Keratinocyte (primary cell): ENCODE measurements at regions not wholly inside any gene's neighbourhood (a gene's known extent, or its start where the extent isn't known, plus 50 kb on each side); places are given as distances from the start of the nearest gene placed in this dataset.

Experiments
- DNase-seq: peaks from one replicate; pipeline ENCODE4 v3.0.0-alpha.2; 2011; ENCODE audit warnings: low read depth, missing footprints, low spot score
- FAIRE-seq: peaks from 2 replicates; lab custom pipeline; 2011; peaks lifted over from hg19 to GRCh38; lab: Jason Lieb, UNC
- H2AFZ ChIP-seq: 2 replicates; pipeline ENCODE4 v1.6.0; 2012; ENCODE audit warnings: low read length, control low read depth, inconsistent platforms; ENCODE audit not compliant: control insufficient read depth
- H3K27ac ChIP-seq: 2 replicates; pipeline ENCODE4 v1.5.1; 2011; ENCODE audit warnings: low read length; ENCODE audit not compliant: control insufficient read depth, insufficient read depth
- H3K27me3 ChIP-seq: 3 replicates; pipeline ENCODE4 v1.6.0; 2011; ENCODE audit warnings: low read length; ENCODE audit not compliant: control insufficient read depth, insufficient read depth; ENCODE audit errors: extremely low read depth
- H3K36me3 ChIP-seq, 2 experiments: 2 replicates in 1 of 2; 3 replicates in 1 of 2; pipeline ENCODE4 v1.5.1; 2011; ENCODE audit warnings: low read length in 2 of 2, mild to moderate bottlenecking in 1 of 2; ENCODE audit not compliant: control insufficient read depth in 2 of 2, insufficient read depth in 2 of 2; ENCODE audit errors: extremely low read depth in 1 of 2
- H3K4me1 ChIP-seq: 3 replicates; pipeline ENCODE4 v1.5.1; 2011; ENCODE audit warnings: low read length; ENCODE audit not compliant: control insufficient read depth, insufficient read depth; ENCODE audit errors: extremely low read depth
- H3K4me2 ChIP-seq: 3 replicates; pipeline ENCODE4 v1.6.0; 2011; ENCODE audit warnings: low read depth, low read length; ENCODE audit not compliant: control insufficient read depth, insufficient read depth; ENCODE audit errors: extremely low read depth
- H3K4me3 ChIP-seq, 3 experiments: fragments of 200-600 bp in 1 of 3; sonication (generic) in 1 of 3; 2 replicates in 2 of 3; 3 replicates in 1 of 3; pipeline ENCODE4 v1.5.1; 2011 to 2016; ENCODE audit warnings: low read length in 3 of 3, mild to moderate bottlenecking in 3 of 3, control low read depth in 2 of 3, inconsistent platforms in 1 of 3, low read depth in 1 of 3, mixed read lengths in 1 of 3, mixed run types in 1 of 3, moderate library complexity in 1 of 3; ENCODE audit not compliant: control insufficient read depth in 2 of 3, insufficient read depth in 2 of 3; ENCODE audit errors: extremely low read depth in 1 of 3
- H3K79me2 ChIP-seq: 2 replicates; pipeline ENCODE4 v1.6.0; 2012; ENCODE audit warnings: low read length; ENCODE audit not compliant: control insufficient read depth, insufficient read depth
- H3K9ac ChIP-seq: 3 replicates; pipeline ENCODE4 v1.6.0; 2011; ENCODE audit warnings: low read length; ENCODE audit not compliant: control insufficient read depth, insufficient read depth; ENCODE audit errors: extremely low read depth
- H3K9me1 ChIP-seq: 3 replicates; pipeline ENCODE4 v1.6.0; 2011; ENCODE audit warnings: low read length; ENCODE audit not compliant: control insufficient read depth, insufficient read depth; ENCODE audit errors: extremely low read depth
- H3K9me3 ChIP-seq: 2 replicates; pipeline ENCODE4 v1.5.1; 2012; ENCODE audit warnings: low read depth, low read length; ENCODE audit not compliant: control insufficient read depth
- H4K20me1 ChIP-seq: 3 replicates; pipeline ENCODE4 v1.6.0; 2011; ENCODE audit warnings: low read length; ENCODE audit not compliant: control insufficient read depth, insufficient read depth; ENCODE audit errors: extremely low read depth
- CTCF ChIP-seq, 3 experiments: IDR thresholded peaks in 1 of 3; conservative IDR thresholded peaks in 1 of 3; optimal IDR thresholded peaks in 1 of 3; 2 replicates in 2 of 3; 3 replicates in 1 of 3; pipeline versions ENCODE3 to v1.5.1; 2011; ENCODE audit warnings: low read length in 3 of 3, mild to moderate bottlenecking in 3 of 3, moderate library complexity in 2 of 3, control low read depth in 1 of 3, inconsistent platforms in 1 of 3; ENCODE audit not compliant: insufficient read depth in 2 of 3; ENCODE audit errors: extremely low read depth in 1 of 3
- EZH2 ChIP-seq: IDR thresholded peaks from one replicate; pipeline ENCODE4 v1.6.1; 2012; ENCODE audit warnings: inconsistent platforms, mild to moderate bottlenecking, low read length, moderate library complexity
- dilution Hi-C: fragments of 300-500 bp; cut with MboI; formaldehyde crosslinking; loops from one replicate; pipeline ENCODE4 v1.7.0; 2020; ENCODE audit warnings: low sequenced_read_pairs; ENCODE audit not compliant: extremely low pct_ligation_motif_present

GRCh38 chr4:107319386-107319785 lies 283.3 kb upstream of the DKK2 start:
- DNase-seq (no peak), FAIRE-seq (no peak)
- Histone ChIP-seq H3K27ac (no peak overlapping the region), H4K20me1 (no peaks in the 10 kb centered on the region), H2AFZ (no peak overlapping the region), H3K79me2 (no peaks in the 10 kb centered on the region), H3K9ac (no peak overlapping the region), H3K27me3 (no peaks in the 10 kb centered on the region), H3K36me3 (no peaks in the 10 kb centered on the region), H3K4me3 (no peak overlapping the region), H3K9me3 (no peaks in the 10 kb centered on the region), H3K4me2 (no peak overlapping the region), H3K4me1 (peaks cover 7% of the 10 kb centered on the region), H3K9me1 (no peaks in the 10 kb centered on the region)
- dilution Hi-C loops, result no loop called here
- no peak for TF ChIP-seq CTCF (optimal IDR thresholded peaks at IDR 0.05 in 1 of 3, IDR thresholded peaks at IDR 0.05 in 1 of 3, conservative IDR thresholded peaks at IDR 0.05 in 1 of 3; ENCODE audit: extremely low read depth in 1 of 3, insufficient read depth in 2 of 3, low read length in 3 of 3)
- no peak for TF ChIP-seq EZH2

DNA sequence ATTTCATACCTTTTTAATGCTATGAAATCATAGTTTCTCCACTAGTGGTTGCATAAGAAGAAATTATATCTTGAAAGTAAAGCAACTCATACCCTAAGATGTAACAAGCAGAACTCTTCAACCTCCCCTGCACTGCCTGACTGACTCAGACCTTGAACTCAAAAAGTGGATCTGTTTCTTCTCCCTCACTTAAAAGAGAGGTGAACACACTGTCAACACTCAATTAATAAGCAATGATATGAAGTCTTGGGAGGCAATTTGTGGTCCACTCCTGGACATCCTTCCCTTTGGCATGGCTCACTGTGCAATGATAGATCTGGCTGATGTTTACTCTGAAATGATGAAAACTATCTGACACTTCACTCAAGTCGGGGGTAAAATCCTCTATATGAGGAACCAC lies 282.0 kb upstream of the DKK2 start:
- H4K20me1 ChIP-seq, result no peaks in the 10 kb centered on the region
- H2AFZ ChIP-seq, result no peak overlapping the region
- no peaks in the 10 kb centered on the region for H3K79me2 ChIP-seq
- H3K4me2 ChIP-seq, result no peak overlapping the region
- FAIRE-seq (no peak), DNase-seq (no peak)
- no peak overlapping the region for H3K4me3 ChIP-seq
- TF ChIP-seq EZH2, result no peak
- TF ChIP-seq CTCF (optimal IDR thresholded peaks at IDR 0.05 in 1 of 3, IDR thresholded peaks at IDR 0.05 in 1 of 3, conservative IDR thresholded peaks at IDR 0.05 in 1 of 3; ENCODE audit: extremely low read depth in 1 of 3, insufficient read depth in 2 of 3, low read length in 3 of 3), result no peak
- no peaks in the 10 kb centered on the region for H3K9me3 ChIP-seq
- H3K9me1 ChIP-seq, result no peaks in the 10 kb centered on the region
- no peaks in the 10 kb centered on the region for H3K27me3 ChIP-seq
- no peak overlapping the region for H3K27ac ChIP-seq
- no peak overlapping the region for H3K9ac ChIP-seq
- dilution Hi-C loops, result no loop called here
- H3K36me3 ChIP-seq, result no peaks in the 10 kb centered on the region
- peaks cover 7% of the 10 kb centered on the region for H3K4me1 ChIP-seq
